CD4-positive, alpha-beta T cell treated with Interleukin-4 for 1 hour (primary cell): ENCODE measurements at regions not wholly inside any gene's neighbourhood (a gene's known extent, or its start where the extent isn't known, plus 50 kb on each side); places are given as distances from the start of the nearest gene placed in this dataset.

ENCODE experiments used
- DNase-seq, 2 donors: peaks; one replicate each; pipeline ENCODE4 v3.0.0-alpha.2; 2020 to 2022

GRCh38 chr13:27370305-27370872 is 54.0 kb upstream of the GTF3A start:
- DNase-seq: no peak

DNA sequence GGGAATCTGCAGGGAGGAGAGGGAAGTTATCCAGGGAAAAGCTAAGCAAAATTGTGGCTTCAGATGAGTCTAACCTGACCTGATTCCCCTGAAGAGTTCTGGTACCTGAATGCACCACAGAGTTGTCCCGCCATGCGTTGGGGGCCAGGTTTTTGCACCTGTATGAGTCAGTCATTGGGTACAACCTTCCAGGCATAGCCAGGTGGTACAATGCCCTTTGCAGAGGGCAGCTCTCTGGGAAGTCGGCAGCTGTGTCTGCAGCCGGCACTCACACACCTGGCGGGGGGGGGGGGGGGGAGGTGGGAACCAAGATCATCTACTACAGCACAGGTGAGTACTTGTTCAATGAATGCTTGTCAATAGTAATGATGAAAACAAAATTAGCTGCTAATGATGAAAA is 52.5 kb upstream of the GTF3A start:
- no peak for DNase-seq

DNA sequence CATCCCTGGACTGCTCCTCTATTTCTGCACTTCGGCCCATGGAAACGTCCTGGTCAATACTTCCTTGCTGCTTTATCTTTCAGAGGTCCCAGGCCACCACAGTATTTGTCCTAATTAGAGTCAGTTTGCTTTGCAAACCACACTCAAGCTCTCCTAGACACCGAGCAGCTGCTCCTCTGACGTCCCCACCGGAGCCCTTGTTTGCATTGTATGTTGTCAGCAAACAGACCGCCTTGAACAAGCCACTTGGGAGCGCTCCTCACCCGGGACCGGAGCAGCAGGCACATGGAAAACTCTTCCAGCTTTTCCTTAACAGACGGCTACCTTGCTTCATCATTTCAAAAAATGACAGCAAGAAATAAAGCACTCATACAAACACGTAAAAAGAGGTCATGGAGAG is 51.5 kb upstream of the GTF3A start:
- no peak for DNase-seq

DNA sequence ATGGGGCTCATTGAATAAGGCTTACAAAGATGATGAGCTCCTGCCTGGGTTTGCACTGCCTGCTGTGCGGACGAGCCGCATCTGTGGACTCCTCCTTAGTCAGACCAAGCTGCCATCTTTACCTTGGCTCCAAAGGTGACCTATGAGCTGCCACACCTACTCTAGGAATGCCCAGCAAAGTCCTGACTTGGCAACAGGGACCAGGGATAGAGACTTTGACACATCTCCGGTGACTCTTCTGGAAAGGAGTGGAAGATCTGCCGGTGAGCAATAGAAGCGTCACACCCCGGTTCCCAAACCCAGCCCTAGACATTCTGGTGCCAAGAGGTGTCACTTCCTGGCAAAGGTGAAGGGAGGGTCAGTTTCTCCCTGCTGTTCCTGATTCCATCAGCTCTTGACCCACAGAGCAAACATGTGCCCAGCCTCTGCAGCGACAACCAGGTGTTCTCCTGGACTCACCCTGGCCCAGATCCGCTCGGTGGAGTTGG is 50.2 kb upstream of the GTF3A start:
- DNase-seq: no peak
